ENCODE measurements at regions not wholly inside any gene's neighbourhood (a gene's known extent, or its start where the extent isn't known, plus 50 kb on each side); places are given as distances from the start of the nearest gene placed in this dataset.
A peak's percentile ranks its signal among the peaks of the same experiment; 100 is the strongest.
"Not testable (repeated sequence)": the region's sequence is repeated elsewhere in the genome, so short reads cannot be mapped to it uniquely, and the experiment has no call there.

- no peak for DNase-seq (ENCODE audit: insufficient read length, low spot score)
- FAIRE-seq, result no peak
Observed at GRCh38 chr7:85292908-85293576, 106.2 kb upstream of the SEMA3D start.

DNA sequence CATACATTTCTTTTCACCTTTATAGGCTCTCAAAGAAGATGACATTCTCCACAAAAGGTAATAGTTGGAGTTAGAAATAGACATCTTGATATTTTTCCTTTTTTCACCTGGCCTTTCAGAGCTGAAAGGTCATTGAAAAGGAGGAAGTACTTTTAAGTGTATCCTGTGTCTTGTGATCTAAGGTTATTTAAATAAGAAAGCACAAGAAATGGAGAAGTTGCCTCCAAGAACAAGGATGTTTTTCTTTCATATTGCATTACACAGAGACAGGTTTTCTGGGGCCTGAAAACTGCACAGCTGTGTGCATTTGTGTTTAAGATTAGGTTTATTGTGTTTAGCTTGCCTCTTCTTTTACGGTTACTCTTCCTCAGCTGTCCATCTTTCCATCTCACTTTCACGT is 103.4 kb upstream of the SEMA3D start:
- no peak for DNase-seq (ENCODE audit: insufficient read length, low spot score)
- no peak for FAIRE-seq

DNA sequence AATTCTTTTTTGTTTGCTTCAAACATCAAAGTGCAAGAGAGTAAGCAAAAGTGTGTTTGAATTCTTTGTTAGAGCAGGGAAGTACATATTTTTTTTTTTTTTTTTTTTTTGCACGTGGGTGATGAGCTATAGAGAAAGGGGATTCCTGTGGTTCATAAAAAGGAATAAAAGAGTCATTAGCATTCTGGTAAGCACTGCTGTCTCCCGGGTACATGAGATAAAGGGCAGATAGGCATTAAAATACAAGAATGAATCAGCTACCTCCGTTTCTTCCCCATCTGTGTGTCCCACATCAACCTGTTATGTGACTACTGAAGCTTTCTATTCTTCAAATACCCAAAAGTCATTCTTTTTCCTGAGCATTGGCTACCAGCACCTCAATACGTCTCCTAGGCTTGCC is 102.4 kb upstream of the SEMA3D start:
- FAIRE-seq (no peak), DNase-seq (ENCODE audit: insufficient read length, low spot score) (no peak)

DNA sequence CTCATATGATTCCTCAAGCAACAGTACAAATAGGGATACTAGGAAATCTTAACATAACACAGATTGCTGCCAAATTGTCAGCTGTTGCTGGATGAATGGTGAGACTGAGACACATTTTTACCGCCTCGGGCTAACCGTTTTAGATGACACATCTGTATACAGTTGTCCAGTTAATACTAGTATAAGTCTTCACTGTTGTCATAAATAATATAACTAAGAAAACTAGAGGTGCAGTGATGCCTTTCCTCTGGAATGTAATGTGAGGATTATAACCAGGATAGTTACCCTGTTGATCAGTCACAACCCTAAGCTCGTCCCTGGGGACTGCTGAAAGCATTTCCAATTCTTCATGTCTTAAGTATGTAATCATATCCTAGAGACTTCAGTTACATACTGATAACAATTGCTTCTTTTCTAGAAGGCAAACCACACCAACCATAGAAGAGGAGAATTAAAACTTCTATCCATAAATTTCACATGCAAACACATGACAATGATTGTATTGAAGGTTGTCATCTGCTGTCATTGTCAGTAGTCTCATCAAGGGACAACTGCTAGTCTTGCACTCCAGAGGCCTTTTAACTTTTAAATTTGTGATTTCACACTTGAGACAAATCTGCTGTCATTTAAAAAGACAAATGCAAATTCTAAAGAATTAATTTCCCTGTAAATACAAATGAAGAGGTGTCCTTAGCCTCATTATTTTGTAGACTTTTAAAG is 100.4 kb upstream of the SEMA3D start:
- FAIRE-seq, result no peak
- DNase-seq (ENCODE audit: insufficient read length, low spot score), result no peak

DNA sequence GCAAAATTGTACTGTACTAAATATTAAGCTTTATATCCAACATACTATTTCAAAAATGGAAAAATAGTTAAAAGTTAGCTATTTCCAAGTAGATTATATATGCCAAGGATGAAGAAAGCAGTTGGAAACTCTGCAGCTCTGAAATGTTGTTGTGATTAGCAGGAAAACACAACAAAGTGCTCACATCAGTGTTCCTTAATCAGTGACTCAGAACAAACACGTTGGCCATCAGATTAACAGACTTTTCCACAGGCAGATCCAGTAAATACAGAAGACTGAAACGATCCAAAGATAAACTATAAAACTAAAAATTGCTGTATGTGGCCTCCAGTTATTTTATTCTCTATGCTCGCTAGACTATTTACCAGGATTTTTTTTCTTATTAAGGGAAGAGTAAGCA is 99.6 kb upstream of the SEMA3D start:
- DNase-seq (ENCODE audit: insufficient read length, low spot score), result no peak
- no peak for FAIRE-seq

DNA sequence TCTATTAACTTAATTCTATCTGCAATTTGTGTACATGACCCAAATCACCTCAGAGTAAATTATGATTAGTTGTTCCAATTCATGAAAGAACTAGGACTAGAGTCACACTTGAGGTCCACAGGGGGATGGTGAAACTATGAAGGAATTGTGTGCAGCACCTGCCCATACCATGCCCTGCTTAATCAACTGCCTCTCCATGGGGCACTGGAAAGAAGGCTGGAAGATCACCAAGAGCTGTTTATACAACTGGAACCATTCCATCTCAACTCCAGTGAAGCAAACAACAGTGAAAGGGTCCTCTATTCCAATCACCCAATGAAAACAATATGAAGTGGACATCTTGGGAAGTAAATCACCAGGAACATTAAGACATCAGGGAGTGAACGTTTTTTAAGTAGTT is 98.7 kb upstream of the SEMA3D start:
- FAIRE-seq (no peak), DNase-seq (ENCODE audit: insufficient read length, low spot score) (no peak)

DNA sequence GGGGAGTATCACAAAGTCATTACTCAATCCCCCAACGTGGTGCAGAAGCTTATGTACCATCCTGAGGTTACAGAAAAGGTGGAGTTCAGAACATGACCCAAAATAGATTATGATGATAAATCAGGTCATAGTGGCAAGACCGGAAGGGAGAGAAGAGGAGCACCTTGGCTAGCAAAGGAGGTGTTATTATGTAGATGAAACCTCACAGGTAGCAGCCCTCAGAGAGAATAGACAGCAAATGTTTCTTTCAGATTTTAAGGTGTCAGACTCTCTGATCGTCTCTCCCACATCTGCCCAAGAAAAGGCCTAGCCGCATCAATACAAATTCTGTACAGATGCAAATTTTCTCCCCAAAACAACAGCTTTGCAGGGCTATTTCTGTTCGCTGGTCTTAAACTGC is 88.3 kb upstream of the SEMA3D start:
- FAIRE-seq (no peak), DNase-seq (ENCODE audit: insufficient read length, low spot score) (no peak)

GRCh38 chr7:85274454-85274853 is 87.6 kb upstream of the SEMA3D start:
- DNase-seq (ENCODE audit: insufficient read length, low spot score) (no peak), FAIRE-seq (no peak)

- DNase-seq (ENCODE audit: insufficient read length, low spot score), result no peak
- FAIRE-seq, result no peak
Observed at GRCh38 chr7:85262891-85263290, 76.0 kb upstream of the SEMA3D start.

- FAIRE-seq, result no peak
- DNase-seq (ENCODE audit: insufficient read length, low spot score), result no peak
Observed at GRCh38 chr7:85261336-85261735, 74.5 kb upstream of the SEMA3D start.

DNA sequence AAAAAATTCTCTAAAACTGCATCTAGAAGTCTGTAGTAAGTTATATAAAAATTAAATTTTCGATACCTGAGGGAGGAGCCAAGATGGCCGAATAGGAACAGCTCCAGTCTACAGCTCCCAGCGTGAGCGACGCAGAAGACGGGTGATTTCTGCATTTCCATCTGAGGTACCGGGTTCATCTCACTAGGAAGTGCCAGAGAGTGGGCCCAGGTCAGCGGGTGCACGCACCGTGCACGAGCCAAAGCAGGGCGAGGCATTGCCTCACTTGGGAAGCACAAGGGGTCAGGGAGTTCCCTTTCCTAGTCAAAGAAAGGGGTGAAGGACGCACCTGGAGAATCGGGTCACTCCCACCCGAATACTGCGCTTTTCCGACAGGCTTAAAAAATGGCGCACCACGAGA is 62.9 kb upstream of the SEMA3D start:
- DNase-seq (ENCODE audit: insufficient read length, low spot score), result not testable (repeated sequence)
- FAIRE-seq, result peak; percentile 46

DNA sequence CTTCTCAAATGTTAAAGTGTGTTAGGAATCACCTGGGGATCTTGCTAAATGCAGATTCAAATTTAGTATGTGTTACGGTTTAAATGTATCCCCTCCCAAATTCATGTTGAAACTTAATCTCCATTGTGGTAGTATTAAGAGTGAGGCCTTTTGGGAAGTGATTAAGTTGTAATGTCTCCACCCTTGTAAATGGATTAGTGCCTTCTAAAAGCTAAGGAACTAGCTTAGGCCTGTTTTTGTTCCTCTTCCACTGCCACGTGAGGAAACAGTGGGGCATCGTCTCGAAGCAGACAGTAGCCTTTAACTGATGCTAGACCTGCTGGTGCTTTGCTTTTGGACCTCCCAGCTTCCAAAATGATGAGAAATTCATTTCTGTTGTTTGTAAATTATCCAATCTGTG is 52.3 kb upstream of the SEMA3D start:
- no peak for DNase-seq (ENCODE audit: insufficient read length, low spot score)
- no peak for FAIRE-seq

- DNase-seq (ENCODE audit: insufficient read length, low spot score), result no peak
- FAIRE-seq, result no peak
Observed at GRCh38 chr7:85237721-85238120, 50.9 kb upstream of the SEMA3D start.

Measured in HTR-8/SVneo (cell line).